ENCODE measurements at regions not wholly inside any gene's neighbourhood (a gene's known extent, or its start where the extent isn't known, plus 50 kb on each side); places are given as distances from the start of the nearest gene placed in this dataset.

GRCh38 chr11:103661991-103662390, 374.4 kb upstream of the DDI1 start:
- TF ChIP-seq, protein P1, sequence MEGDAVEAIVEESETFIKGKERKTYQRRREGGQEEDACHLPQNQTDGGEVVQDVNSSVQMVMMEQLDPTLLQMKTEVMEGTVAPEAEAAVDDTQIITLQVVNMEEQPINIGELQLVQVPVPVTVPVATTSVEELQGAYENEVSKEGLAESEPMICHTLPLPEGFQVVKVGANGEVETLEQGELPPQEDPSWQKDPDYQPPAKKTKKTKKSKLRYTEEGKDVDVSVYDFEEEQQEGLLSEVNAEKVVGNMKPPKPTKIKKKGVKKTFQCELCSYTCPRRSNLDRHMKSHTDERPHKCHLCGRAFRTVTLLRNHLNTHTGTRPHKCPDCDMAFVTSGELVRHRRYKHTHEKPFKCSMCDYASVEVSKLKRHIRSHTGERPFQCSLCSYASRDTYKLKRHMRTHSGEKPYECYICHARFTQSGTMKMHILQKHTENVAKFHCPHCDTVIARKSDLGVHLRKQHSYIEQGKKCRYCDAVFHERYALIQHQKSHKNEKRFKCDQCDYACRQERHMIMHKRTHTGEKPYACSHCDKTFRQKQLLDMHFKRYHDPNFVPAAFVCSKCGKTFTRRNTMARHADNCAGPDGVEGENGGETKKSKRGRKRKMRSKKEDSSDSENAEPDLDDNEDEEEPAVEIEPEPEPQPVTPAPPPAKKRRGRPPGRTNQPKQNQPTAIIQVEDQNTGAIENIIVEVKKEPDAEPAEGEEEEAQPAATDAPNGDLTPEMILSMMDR (conservative IDR thresholded peaks at IDR 0.05): no peak
- no peak for TF ChIP-seq EZH2 (IDR thresholded peaks at IDR 0.05; ENCODE audit: low read depth)

Data from PC-9 (cell line).